ENCODE measurements at regions not wholly inside any gene's neighbourhood (a gene's known extent, or its start where the extent isn't known, plus 50 kb on each side); places are given as distances from the start of the nearest gene placed in this dataset.

GRCh38 chr2:71800106-71800809 is 346.9 kb downstream of the DYSF start:
- TF ChIP-seq CTCF (IDR thresholded peaks at IDR 0.05) (no peak), POLR2A (IDR thresholded peaks at IDR 0.05) (no peak)
